ENCODE measurements at regions not wholly inside any gene's neighbourhood (a gene's known extent, or its start where the extent isn't known, plus 50 kb on each side); places are given as distances from the start of the nearest gene placed in this dataset.
A peak's percentile ranks its signal among the peaks of the same experiment; 100 is the strongest.

DNA sequence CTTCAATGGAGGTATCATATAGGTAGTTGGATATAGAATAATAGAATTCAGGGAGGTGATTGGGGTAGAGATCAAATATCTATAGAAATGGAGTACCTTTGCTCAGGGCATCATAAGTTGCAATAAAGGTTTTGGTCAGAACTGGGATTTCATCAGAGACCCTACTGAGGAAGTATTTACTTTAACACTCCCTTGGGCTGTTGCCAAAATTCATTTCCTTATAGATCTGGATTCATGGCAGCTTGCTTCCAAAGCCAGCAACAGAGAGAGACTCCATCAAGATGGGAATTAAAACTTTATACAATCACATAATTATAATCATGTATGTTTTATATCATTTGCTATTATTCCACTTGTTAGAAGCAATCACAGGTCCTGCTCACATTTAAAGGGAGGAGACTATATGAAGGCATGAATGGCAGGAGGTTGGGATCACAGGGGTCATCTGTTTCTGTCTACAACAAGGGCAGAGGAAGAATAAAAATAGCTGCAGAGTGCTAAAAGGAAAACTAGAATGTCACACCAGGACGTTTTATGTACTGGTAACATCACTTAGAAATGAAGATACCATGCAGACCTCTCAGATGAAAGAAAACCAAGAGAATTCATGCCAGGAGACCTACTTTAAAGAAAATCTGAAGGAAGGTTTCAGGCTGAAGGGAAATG is 902.1 kb upstream of the LCORL start:
- H3K4me3 ChIP-seq (ENCODE audit: low read length), result no peak overlapping the region
- TF ChIP-seq, protein P1, sequence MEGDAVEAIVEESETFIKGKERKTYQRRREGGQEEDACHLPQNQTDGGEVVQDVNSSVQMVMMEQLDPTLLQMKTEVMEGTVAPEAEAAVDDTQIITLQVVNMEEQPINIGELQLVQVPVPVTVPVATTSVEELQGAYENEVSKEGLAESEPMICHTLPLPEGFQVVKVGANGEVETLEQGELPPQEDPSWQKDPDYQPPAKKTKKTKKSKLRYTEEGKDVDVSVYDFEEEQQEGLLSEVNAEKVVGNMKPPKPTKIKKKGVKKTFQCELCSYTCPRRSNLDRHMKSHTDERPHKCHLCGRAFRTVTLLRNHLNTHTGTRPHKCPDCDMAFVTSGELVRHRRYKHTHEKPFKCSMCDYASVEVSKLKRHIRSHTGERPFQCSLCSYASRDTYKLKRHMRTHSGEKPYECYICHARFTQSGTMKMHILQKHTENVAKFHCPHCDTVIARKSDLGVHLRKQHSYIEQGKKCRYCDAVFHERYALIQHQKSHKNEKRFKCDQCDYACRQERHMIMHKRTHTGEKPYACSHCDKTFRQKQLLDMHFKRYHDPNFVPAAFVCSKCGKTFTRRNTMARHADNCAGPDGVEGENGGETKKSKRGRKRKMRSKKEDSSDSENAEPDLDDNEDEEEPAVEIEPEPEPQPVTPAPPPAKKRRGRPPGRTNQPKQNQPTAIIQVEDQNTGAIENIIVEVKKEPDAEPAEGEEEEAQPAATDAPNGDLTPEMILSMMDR (conservative IDR thresholded peaks at IDR 0.05; ENCODE audit: low read length), result no peak
- DNase-seq (ENCODE audit: low read depth), result no peak

DNA sequence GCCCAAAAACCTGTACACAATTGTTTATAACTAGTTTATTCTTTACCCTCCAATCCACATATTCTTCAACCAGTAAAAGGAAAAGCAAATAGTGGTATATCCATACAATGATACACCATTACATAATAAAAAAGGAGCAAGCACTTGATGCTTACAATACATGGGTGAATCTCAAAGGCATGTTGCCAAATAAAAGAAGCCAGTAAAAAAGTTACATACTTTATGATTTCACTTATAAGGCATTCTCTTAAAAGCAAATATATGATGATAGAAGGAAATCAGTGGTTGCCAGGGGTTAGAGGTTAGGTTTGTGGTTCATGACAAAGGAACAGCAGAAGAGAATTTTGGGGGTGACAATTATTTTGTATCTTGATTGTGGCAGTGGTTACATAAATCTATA is 896.1 kb upstream of the LCORL start:
- TF ChIP-seq, protein P1 (conservative IDR thresholded peaks at IDR 0.05; ENCODE audit: low read length), result no peak
- DNase-seq (ENCODE audit: low read depth), result no peak
- no peak overlapping the region for H3K4me3 ChIP-seq (ENCODE audit: low read length)

DNA sequence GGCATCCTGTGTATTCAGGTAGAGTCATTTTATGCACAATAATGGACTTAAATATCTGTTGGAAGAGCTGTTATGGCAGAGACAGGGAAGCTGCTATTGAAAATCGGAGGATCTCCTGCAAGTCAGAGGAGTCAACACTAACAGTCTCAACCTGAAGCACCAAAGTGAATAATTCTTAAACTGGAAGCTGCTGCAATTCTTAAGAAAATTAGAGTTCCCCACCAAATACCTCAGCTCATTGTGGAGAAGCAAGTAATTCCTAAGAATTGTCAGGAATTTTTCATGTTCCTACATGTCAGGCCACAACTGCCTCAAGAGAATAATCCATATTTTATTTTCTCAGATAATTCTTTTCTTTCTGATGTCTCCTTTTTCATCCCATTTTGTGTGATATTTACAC is 892.6 kb upstream of the LCORL start:
- TF ChIP-seq, protein P1 (conservative IDR thresholded peaks at IDR 0.05; ENCODE audit: low read length), result no peak
- DNase-seq (ENCODE audit: low read depth), result no peak
- no peak overlapping the region for H3K4me3 ChIP-seq (ENCODE audit: low read length)

DNA sequence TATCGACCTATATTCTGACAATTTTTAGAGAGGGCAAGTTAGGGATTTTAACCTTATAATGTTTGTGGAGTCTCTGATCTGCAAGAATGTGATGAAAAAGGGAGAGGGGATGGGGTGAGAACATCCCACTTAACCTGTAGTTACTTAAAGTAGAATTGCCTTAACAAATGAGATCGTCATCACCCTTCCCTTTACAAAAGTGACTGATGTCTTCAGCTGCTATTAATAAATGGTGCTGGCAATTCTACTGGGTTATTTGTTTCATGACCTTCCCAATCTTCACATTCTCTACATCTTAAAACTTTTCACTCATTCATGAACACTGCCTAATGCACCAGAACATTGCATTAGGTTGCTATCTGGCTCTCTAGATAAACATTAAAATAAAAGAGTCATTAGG is 873.4 kb upstream of the LCORL start:
- TF ChIP-seq, protein P1 (conservative IDR thresholded peaks at IDR 0.05; ENCODE audit: low read length), result no peak
- no peak for DNase-seq (ENCODE audit: low read depth)
- no peak overlapping the region for H3K4me3 ChIP-seq (ENCODE audit: low read length)

DNA sequence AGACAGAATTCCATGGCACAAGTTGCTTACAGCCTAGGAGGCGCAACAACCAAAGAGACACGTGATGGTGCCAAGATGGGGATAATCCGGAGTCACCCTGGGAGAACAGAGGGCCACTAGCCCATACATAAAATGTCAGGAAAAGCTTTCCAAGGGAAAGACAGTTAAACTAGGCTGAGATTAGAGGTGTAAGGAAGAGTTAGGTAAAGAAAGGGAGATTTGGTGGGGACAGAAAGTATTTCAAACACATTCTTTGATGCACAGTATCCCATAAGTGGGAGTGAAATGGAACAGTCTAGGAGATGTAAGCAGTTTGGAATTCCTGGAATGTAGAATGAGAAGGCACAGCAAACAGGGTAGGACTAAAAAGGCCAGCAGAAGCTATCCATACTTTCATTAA is 860.9 kb upstream of the LCORL start:
- no peak overlapping the region for H3K4me3 ChIP-seq (ENCODE audit: low read length)
- DNase-seq (ENCODE audit: low read depth), result peak; percentile 50
- TF ChIP-seq, protein P1 (conservative IDR thresholded peaks at IDR 0.05; ENCODE audit: low read length), result no peak

DNA sequence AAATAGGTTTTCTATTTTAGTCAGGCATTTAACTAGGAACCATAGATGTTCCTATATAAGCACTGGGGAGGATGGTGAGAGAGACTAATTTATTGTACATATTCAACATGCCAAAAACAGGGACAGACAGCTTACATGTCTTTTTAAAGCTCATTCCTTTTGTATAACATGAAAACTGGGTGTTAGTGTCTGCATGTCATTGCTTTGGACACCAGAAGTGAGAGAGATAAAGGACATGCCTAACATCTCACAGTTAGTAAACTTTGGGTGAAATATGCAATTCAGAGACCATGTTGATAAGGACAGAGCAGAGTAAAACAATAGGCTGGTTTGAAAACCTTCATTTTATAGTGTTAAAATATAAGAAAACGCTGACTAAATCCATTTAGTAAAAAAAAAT is 860.0 kb upstream of the LCORL start:
- DNase-seq (ENCODE audit: low read depth), result no peak
- TF ChIP-seq, protein P1 (conservative IDR thresholded peaks at IDR 0.05; ENCODE audit: low read length), result no peak

DNA sequence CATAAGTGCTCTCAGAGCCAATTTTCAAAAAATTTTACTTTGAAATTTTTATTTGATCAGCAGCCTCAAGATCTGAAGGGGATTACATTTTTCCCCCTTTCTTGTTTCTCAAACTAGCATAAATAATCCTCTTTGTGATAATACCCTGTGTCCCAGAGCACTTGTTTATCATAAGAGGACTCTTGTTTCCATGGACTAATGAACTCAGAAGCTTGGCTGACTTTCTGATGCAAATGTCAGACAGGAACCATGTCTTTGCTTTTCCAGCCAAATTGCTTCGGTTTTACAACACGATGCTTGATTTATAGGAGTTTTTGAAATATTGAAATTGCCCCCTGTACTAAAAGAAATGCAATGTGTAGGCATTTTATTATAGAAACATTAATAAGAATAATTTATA is 859.3 kb upstream of the LCORL start:
- TF ChIP-seq, protein P1 (conservative IDR thresholded peaks at IDR 0.05; ENCODE audit: low read length), result no peak
- H3K4me3 ChIP-seq (ENCODE audit: low read length), result no peak overlapping the region
- no peak for DNase-seq (ENCODE audit: low read depth)

More for the DNA sequence above, 860.0 kb upstream of the LCORL start:
- H3K4me3 ChIP-seq (ENCODE audit: low read length), result no peak overlapping the region
